Neural progenitor cell (in vitro differentiated cells): ENCODE measurements at regions not wholly inside any gene's neighbourhood (a gene's known extent, or its start where the extent isn't known, plus 50 kb on each side); places are given as distances from the start of the nearest gene placed in this dataset.

Experiments used
- DNase-seq: peaks from one replicate; pipeline ENCODE4 v3.0.0-alpha.2; 2016; ENCODE audit warnings: low spot score
- H2AFZ ChIP-seq: fragments of 200-600 bp; sonication (generic); replicated peaks from 2 replicates; pipeline ENCODE4 v1.6.1; 2016; ENCODE audit warnings: antibody characterized with exemption
- H3F3A ChIP-seq: fragments of 200-600 bp; sonication (generic); 2 replicates; pipeline ENCODE4 v1.6.1; 2016; ENCODE audit warnings: antibody characterized with exemption, low read depth
- H3K27ac ChIP-seq: fragments of 200-600 bp; sonication (generic); 2 replicates; pipeline ENCODE4 v1.5.1; 2016; ENCODE audit warnings: mild to moderate bottlenecking
- H3K27me3 ChIP-seq: fragments of 200-600 bp; sonication (generic); 2 replicates; pipeline ENCODE4 v1.6.1; 2016; ENCODE audit warnings: mild to moderate bottlenecking, moderate library complexity
- H3K36me3 ChIP-seq: fragments of 200-600 bp; sonication (generic); 2 replicates; pipeline ENCODE4 v1.5.1; 2016
- H3K4me1 ChIP-seq: fragments of 200-600 bp; sonication (generic); 2 replicates; pipeline ENCODE4 v1.6.1; 2016; ENCODE audit warnings: mixed run types
- H3K4me2 ChIP-seq: fragments of 200-600 bp; sonication (generic); 2 replicates; pipeline ENCODE4 v1.6.1; 2016
- H3K4me3 ChIP-seq: fragments of 200-600 bp; sonication (generic); 2 replicates; pipeline ENCODE4 v1.5.1; 2016
- H3K79me2 ChIP-seq: fragments of 200-600 bp; sonication (generic); 2 replicates; pipeline ENCODE4 v1.6.1; 2016; ENCODE audit warnings: low read depth
- H3K9ac ChIP-seq: fragments of 200-600 bp; sonication (generic); 2 replicates; pipeline ENCODE4 v1.6.1; 2016
- H3K9me3 ChIP-seq: fragments of 200-600 bp; sonication (generic); 2 replicates; pipeline ENCODE4 v1.5.1; 2016; ENCODE audit warnings: low read depth
- H4K20me1 ChIP-seq: fragments of 200-600 bp; sonication (generic); 2 replicates; pipeline ENCODE4 v1.6.1; 2016; ENCODE audit warnings: low read depth
- H3K27ac Mint-ChIP-seq: 3 replicates; pipeline ENCODE4 v1.8.0; 2021; ENCODE audit warnings: mixed read lengths
- H3K27me3 Mint-ChIP-seq: 2 replicates; pipeline ENCODE4 v1.8.0; 2022; ENCODE audit warnings: low read depth, mild to moderate bottlenecking, inconsistent platforms, moderate library complexity, mixed read lengths; ENCODE audit not compliant: insufficient read depth
- H3K36me3 Mint-ChIP-seq: 3 replicates; pipeline ENCODE4 v1.8.0; 2021; ENCODE audit warnings: mixed read lengths
- H3K4me1 Mint-ChIP-seq: 3 replicates; pipeline ENCODE4 v1.8.0; 2021; ENCODE audit warnings: mixed read lengths
- H3K4me3 Mint-ChIP-seq: 3 replicates; pipeline ENCODE4 v1.8.0; 2021; ENCODE audit warnings: mild to moderate bottlenecking, moderate library complexity, mixed read lengths
- H3K9me3 Mint-ChIP-seq: 3 replicates; pipeline ENCODE4 v1.8.0; 2020; ENCODE audit warnings: mixed read lengths
- CTCF ChIP-seq: fragments of 200-600 bp; sonication (generic); IDR thresholded peaks from 2 replicates; pipeline ENCODE4 v1.5.1; 2017; ENCODE audit warnings: antibody characterized with exemption, mild to moderate bottlenecking
- EZH2 ChIP-seq: fragments of 200-600 bp; sonication (generic); IDR thresholded peaks from 2 replicates; pipeline ENCODE4 v1.6.1; 2017; ENCODE audit warnings: antibody characterized with exemption, mild to moderate bottlenecking, moderate library complexity
- EZH2phosphoT487 ChIP-seq: fragments of 200-600 bp; sonication (generic); IDR thresholded peaks from 2 replicates; pipeline ENCODE4 v1.6.1; 2017; ENCODE audit warnings: antibody characterized with exemption

GRCh38 chr13:64997438-64997837, 2232.7 kb downstream of the PCDH9 start:
- H3K4me1 ChIP-seq: no peaks in the 10 kb centered on the region

GRCh38 chr13:64993514-64994164, 2236.5 kb downstream of the PCDH9 start:
- H3K4me1 Mint-ChIP-seq: peaks cover under 1% of the 10 kb centered on the region
- no peak overlapping the region for H3K4me3 Mint-ChIP-seq
- no peaks in the 10 kb centered on the region for H3F3A ChIP-seq
- H3K9ac ChIP-seq: no peak overlapping the region
- H3K9me3 ChIP-seq: no peaks in the 10 kb centered on the region
- H3K4me1 ChIP-seq: no peaks in the 10 kb centered on the region
- no peak overlapping the region for H3K27ac Mint-ChIP-seq
- H3K36me3 ChIP-seq: no peaks in the 10 kb centered on the region
- H4K20me1 ChIP-seq: no peaks in the 10 kb centered on the region
- no peak for TF ChIP-seq CTCF
- no peak for TF ChIP-seq EZH2
- TF ChIP-seq EZH2phosphoT487: no peak
- H3K27me3 ChIP-seq: no peaks in the 10 kb centered on the region
- H3K9me3 Mint-ChIP-seq: no peaks in the 10 kb centered on the region
- H3K4me2 ChIP-seq: no peak overlapping the region
- no peaks in the 10 kb centered on the region for H3K27me3 Mint-ChIP-seq
- H2AFZ ChIP-seq: no peak overlapping the region
- H3K27ac ChIP-seq: no peak overlapping the region
- H3K4me3 ChIP-seq: no peak overlapping the region
- no peak for DNase-seq
- H3K36me3 Mint-ChIP-seq: no peaks in the 10 kb centered on the region
- no peaks in the 10 kb centered on the region for H3K79me2 ChIP-seq

More at GRCh38 chr13:64997438-64997837, 2232.7 kb downstream of the PCDH9 start:
- Histone ChIP-seq H2AFZ (no peak overlapping the region), H3K9ac (no peak overlapping the region), H3K79me2 (no peaks in the 10 kb centered on the region), H4K20me1 (no peaks in the 10 kb centered on the region), H3K36me3 (no peaks in the 10 kb centered on the region), H3K9me3 (no peaks in the 10 kb centered on the region), H3K27ac (no peak overlapping the region), H3K27me3 (no peaks in the 10 kb centered on the region), H3F3A (no peaks in the 10 kb centered on the region), H3K4me2 (no peak overlapping the region), H3K4me3 (no peak overlapping the region)
- DNase-seq: no peak
- Mint-ChIP-seq H3K27ac (no peak overlapping the region), H3K27me3 (no peaks in the 10 kb centered on the region), H3K4me3 (no peak overlapping the region), H3K36me3 (no peaks in the 10 kb centered on the region), H3K4me1 (no peaks in the 10 kb centered on the region), H3K9me3 (no peaks in the 10 kb centered on the region)
- no peak for TF ChIP-seq EZH2phosphoT487
- TF ChIP-seq CTCF: peak; percentile 15

DNA sequence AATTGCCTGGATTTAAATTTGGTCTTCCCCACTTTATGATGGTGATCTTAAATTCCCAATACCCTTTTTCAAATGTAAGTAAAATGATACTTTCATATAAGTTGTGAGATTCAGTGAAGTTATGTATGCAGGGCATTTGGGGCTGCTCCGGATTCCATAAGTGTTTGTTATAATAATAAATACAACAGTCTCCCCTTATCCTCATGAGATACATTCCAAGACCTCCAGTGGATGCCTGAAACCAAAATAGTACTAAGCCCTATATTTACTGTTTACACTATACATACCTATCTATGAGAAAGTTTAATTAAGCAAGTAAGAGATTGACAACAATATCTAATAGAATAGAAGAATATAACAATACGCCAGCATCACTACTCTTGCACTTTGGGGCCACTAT, 2237.8 kb downstream of the PCDH9 start:
- H3K27ac ChIP-seq: no peak overlapping the region
- no peaks in the 10 kb centered on the region for H4K20me1 ChIP-seq
- no peak for TF ChIP-seq CTCF
- TF ChIP-seq EZH2phosphoT487: no peak
- no peak for TF ChIP-seq EZH2
- H3F3A ChIP-seq: no peaks in the 10 kb centered on the region
- Mint-ChIP-seq H3K27ac (no peak overlapping the region), H3K9me3 (no peaks in the 10 kb centered on the region), H3K4me3 (no peak overlapping the region), H3K36me3 (no peaks in the 10 kb centered on the region), H3K4me1 (peaks cover 4% of the 10 kb centered on the region), H3K27me3 (no peaks in the 10 kb centered on the region)
- no peaks in the 10 kb centered on the region for H3K27me3 ChIP-seq
- DNase-seq: no peak
- no peak overlapping the region for H3K4me3 ChIP-seq
- no peaks in the 10 kb centered on the region for H3K79me2 ChIP-seq
- no peak overlapping the region for H2AFZ ChIP-seq
- no peaks in the 10 kb centered on the region for H3K4me1 ChIP-seq
- no peak overlapping the region for H3K9ac ChIP-seq
- no peaks in the 10 kb centered on the region for H3K36me3 ChIP-seq
- H3K4me2 ChIP-seq: no peak overlapping the region
- H3K9me3 ChIP-seq: no peaks in the 10 kb centered on the region
